ENCODE measurements at regions not wholly inside any gene's neighbourhood (a gene's known extent, or its start where the extent isn't known, plus 50 kb on each side); places are given as distances from the start of the nearest gene placed in this dataset.

DNA sequence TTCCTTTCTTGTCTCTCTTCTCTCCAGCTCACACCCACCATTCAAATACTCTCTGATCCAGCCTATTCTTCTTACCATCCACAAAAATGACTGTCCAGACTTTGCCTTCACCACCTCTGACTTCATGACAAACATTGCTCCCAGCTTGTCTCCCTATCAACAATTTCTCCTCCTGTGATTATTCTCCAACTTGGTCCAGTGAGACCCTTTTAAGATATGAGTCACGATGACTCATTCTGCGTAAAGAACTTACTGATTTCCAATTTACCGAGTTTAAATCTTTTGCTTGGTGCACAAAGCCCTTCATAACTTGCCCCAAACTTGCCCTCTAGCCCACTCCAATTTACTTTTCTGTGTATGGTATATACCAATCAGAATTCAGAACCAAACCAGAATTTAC, 833.2 kb downstream of the MAFB start:
- Histone ChIP-seq H3K4me3 (ENCODE audit: low read depth, low read length) (no peak overlapping the region), H3K27ac (ENCODE audit: low read depth, low read length) (peak overlapping the region; percentile 11; the same call in 1 of the 2 replicates), H2AFZ (ENCODE audit: low read length, unreplicated experiment) (no peak overlapping the region), H3K27me3 (ENCODE audit: insufficient read depth, low read length) (no peaks in the 10 kb centered on the region), H3K36me3 (ENCODE audit: insufficient read depth, low read length) (no peaks in the 10 kb centered on the region), H3K79me2 (ENCODE audit: control insufficient read depth, insufficient read depth, low read length, unreplicated experiment) (no peaks in the 10 kb centered on the region), H3K4me1 (ENCODE audit: control insufficient read depth, insufficient read depth, low read length, unreplicated experiment) (peaks cover 49% of the 10 kb centered on the region)

DNA sequence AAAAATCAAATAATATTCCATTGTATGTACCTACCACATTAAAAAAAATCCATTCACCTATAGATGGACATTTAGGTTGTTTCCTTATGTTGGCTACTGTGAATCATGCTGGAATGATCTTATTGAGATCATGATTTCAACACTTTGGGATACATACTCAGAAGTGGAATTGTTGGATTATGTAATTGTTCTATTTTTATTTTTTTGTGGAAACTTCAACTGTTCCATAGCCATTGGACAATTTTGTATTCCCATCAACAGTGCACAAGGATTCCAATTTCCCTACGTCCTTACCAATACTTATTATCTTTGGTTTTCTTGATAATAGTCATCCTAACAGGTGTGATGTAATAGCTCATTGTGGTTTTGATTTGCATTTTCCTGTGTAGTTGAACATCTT, 834.0 kb downstream of the MAFB start:
- H3K36me3 ChIP-seq (ENCODE audit: insufficient read depth, low read length) = no peaks in the 10 kb centered on the region
- no peak overlapping the region for H3K4me3 ChIP-seq (ENCODE audit: low read depth, low read length)
- H3K27me3 ChIP-seq (ENCODE audit: insufficient read depth, low read length) = no peaks in the 10 kb centered on the region
- no peak overlapping the region for H2AFZ ChIP-seq (ENCODE audit: low read length, unreplicated experiment)
- H3K79me2 ChIP-seq (ENCODE audit: control insufficient read depth, insufficient read depth, low read length, unreplicated experiment) = no peaks in the 10 kb centered on the region
- H3K4me1 ChIP-seq (ENCODE audit: control insufficient read depth, insufficient read depth, low read length, unreplicated experiment) = peaks cover 57% of the 10 kb centered on the region
- H3K27ac ChIP-seq (ENCODE audit: low read depth, low read length) = peak overlapping the region; percentile 11; the same call in 1 of the 2 replicates

DNA sequence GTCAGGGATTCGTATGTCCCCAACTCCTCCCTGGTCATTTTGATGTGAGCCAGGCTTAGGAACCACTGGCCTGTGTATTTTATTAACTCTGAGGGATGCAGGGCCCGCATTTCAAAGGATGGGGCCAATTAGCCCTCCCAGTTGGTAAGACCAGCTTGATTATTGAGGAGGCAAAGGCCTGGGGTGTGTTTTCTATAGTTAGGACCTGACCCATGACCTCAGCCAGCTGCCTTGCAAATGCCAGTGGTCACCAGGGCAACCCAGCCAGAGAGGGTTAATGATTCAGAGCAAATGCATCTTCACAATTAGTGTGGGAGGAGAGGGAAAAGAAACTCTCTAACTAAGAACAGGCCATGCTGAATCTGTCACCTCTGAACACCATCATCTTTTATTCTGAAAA, 835.4 kb downstream of the MAFB start:
- Histone ChIP-seq H3K27me3 (ENCODE audit: insufficient read depth, low read length) (no peaks in the 10 kb centered on the region), H2AFZ (ENCODE audit: low read length, unreplicated experiment) (no peak overlapping the region), H3K4me1 (ENCODE audit: control insufficient read depth, insufficient read depth, low read length, unreplicated experiment) (peaks cover 66% of the 10 kb centered on the region), H3K27ac (ENCODE audit: low read depth, low read length) (peak overlapping the region; percentile 56), H3K36me3 (ENCODE audit: insufficient read depth, low read length) (no peaks in the 10 kb centered on the region), H3K4me3 (ENCODE audit: low read depth, low read length) (no peak overlapping the region), H3K79me2 (ENCODE audit: control insufficient read depth, insufficient read depth, low read length, unreplicated experiment) (no peaks in the 10 kb centered on the region)

DNA sequence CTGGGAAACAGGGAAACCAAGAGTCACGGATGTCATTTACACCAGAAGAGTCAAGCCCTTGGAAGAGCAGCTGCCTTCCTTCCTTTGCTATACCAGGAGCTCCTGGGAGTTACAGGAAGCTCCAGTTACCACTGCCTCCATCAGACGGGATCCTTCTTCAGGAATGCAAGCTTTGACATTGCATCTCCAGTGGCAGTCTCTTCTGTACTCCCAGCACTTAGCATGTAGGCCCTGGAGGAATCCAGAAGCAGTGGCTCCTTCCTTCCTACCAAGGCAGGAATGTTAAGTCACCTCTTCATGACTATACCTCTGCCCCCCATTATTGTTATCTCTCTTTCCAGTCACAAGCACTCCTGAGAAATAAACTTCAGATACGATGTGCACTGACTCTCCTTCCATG, 836.0 kb downstream of the MAFB start:
- H2AFZ ChIP-seq (ENCODE audit: low read length, unreplicated experiment) = no peak overlapping the region
- H3K36me3 ChIP-seq (ENCODE audit: insufficient read depth, low read length) = no peaks in the 10 kb centered on the region
- H3K4me1 ChIP-seq (ENCODE audit: control insufficient read depth, insufficient read depth, low read length, unreplicated experiment) = peaks cover 66% of the 10 kb centered on the region
- H3K79me2 ChIP-seq (ENCODE audit: control insufficient read depth, insufficient read depth, low read length, unreplicated experiment) = no peaks in the 10 kb centered on the region
- H3K27me3 ChIP-seq (ENCODE audit: insufficient read depth, low read length) = no peaks in the 10 kb centered on the region
- H3K27ac ChIP-seq (ENCODE audit: low read depth, low read length) = peak overlapping the region; percentile 56; the same call in 1 of the 2 replicates
- no peak overlapping the region for H3K4me3 ChIP-seq (ENCODE audit: low read depth, low read length)

DNA sequence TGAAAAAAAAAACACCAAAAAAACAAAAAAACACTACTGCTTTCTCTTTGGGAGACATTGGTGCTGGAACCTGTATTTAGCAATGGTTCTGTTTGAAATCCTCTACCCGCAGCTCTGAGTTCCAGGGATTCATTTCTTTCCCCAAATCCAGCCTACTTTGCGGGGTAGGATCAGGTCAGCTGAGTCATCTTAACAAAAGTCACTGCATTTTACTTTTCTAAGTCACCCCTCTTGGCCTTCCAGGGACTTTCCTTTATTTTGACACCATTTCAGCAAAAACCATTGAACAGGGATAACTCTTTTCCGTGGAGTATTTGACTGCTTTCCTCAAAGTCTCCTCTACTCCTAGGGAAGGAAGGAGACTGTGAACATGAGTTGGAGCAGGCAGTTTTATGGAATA, 837.6 kb downstream of the MAFB start:
- Histone ChIP-seq H2AFZ (ENCODE audit: low read length, unreplicated experiment) (no peak overlapping the region), H3K4me3 (ENCODE audit: low read depth, low read length) (no peak overlapping the region; the same call in 1 of the 2 replicates), H3K27ac (ENCODE audit: low read depth, low read length) (peak overlapping the region; percentile 75), H3K79me2 (ENCODE audit: control insufficient read depth, insufficient read depth, low read length, unreplicated experiment) (no peaks in the 10 kb centered on the region), H3K36me3 (ENCODE audit: insufficient read depth, low read length) (no peaks in the 10 kb centered on the region), H3K4me1 (ENCODE audit: control insufficient read depth, insufficient read depth, low read length, unreplicated experiment) (peaks cover 64% of the 10 kb centered on the region), H3K27me3 (ENCODE audit: insufficient read depth, low read length) (no peaks in the 10 kb centered on the region)

DNA sequence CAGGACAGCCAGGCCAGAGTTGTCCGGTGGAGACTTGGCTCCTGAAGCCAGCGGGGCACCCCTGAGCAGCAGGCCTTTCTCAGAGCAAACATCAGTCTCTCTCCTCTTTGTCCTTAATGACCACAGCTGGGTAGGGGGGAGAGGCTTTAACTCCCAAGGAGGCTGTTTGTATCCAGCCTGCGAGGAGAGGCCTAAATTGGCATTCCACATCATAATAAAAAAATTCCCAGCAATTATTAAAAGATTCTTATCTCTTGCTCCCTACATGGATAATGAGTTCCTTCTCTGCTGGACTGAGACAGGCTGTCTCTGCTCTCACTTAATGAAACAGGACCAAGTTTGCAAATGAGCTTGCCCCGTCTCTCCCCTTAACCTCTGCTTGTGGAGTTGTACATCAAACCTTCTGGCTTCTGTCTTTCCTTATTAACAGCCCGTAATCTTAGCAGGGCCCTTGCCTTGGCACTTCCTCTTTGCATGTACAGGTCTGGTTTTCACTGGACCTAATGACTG, 838.2 kb downstream of the MAFB start:
- H3K4me1 ChIP-seq (ENCODE audit: control insufficient read depth, insufficient read depth, low read length, unreplicated experiment) = peaks cover 58% of the 10 kb centered on the region
- H2AFZ ChIP-seq (ENCODE audit: low read length, unreplicated experiment) = no peak overlapping the region
- H3K4me3 ChIP-seq (ENCODE audit: low read depth, low read length) = no peak overlapping the region
- peak overlapping the region; percentile 75 for H3K27ac ChIP-seq (ENCODE audit: low read depth, low read length)
- no peaks in the 10 kb centered on the region for H3K36me3 ChIP-seq (ENCODE audit: insufficient read depth, low read length)
- no peaks in the 10 kb centered on the region for H3K79me2 ChIP-seq (ENCODE audit: control insufficient read depth, insufficient read depth, low read length, unreplicated experiment)
- no peaks in the 10 kb centered on the region for H3K27me3 ChIP-seq (ENCODE audit: insufficient read depth, low read length)

DNA sequence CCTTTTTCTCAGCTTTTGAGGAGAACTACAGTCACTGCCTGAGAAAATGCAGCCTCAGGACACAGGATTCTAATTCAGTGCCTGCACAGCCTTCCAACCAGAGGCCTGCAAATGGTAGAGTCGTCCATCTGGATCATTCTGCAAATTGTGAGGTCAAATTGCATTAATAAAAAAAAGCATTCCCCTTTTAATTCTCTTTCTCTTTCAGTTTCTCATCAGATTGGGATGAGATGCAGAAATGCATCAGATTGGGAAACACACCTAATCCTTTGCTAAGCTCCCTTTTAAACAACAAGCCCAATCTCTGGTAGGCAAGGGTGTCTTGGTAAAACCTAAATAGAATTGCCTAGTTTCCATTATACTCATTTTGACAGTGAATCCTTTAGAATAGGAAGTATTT, 838.8 kb downstream of the MAFB start:
- H3K27ac ChIP-seq (ENCODE audit: low read depth, low read length) = peak overlapping the region; percentile 75; the same call in 1 of the 2 replicates
- no peak overlapping the region for H3K4me3 ChIP-seq (ENCODE audit: low read depth, low read length)
- H3K4me1 ChIP-seq (ENCODE audit: control insufficient read depth, insufficient read depth, low read length, unreplicated experiment) = peaks cover 52% of the 10 kb centered on the region
- H2AFZ ChIP-seq (ENCODE audit: low read length, unreplicated experiment) = no peak overlapping the region
- H3K79me2 ChIP-seq (ENCODE audit: control insufficient read depth, insufficient read depth, low read length, unreplicated experiment) = no peaks in the 10 kb centered on the region
- no peaks in the 10 kb centered on the region for H3K36me3 ChIP-seq (ENCODE audit: insufficient read depth, low read length)
- H3K27me3 ChIP-seq (ENCODE audit: insufficient read depth, low read length) = no peaks in the 10 kb centered on the region

DNA sequence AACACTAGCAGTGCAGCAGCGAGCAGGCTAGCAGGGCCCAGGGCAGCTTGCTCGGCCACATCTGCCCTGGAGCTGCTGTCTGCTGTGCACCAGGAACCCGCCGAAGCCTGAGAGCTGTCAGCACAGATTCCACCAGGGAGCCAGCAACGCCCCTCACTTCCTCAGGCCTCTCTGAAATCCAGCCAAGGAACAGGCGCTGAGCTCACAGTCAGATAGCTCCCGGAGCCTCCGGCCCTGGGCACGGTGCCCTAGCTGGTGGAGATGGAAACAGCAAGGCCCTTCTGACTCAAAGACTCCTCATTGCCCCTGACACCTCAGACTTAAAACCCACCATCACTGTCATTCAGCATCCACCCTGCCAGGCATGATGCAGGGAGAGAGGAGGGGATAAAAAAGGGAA, 839.4 kb downstream of the MAFB start:
- no peaks in the 10 kb centered on the region for H3K79me2 ChIP-seq (ENCODE audit: control insufficient read depth, insufficient read depth, low read length, unreplicated experiment)
- no peak overlapping the region for H2AFZ ChIP-seq (ENCODE audit: low read length, unreplicated experiment)
- H3K36me3 ChIP-seq (ENCODE audit: insufficient read depth, low read length) = no peaks in the 10 kb centered on the region
- H3K4me3 ChIP-seq (ENCODE audit: low read depth, low read length) = no peak overlapping the region
- no peaks in the 10 kb centered on the region for H3K27me3 ChIP-seq (ENCODE audit: insufficient read depth, low read length)
- peak overlapping the region; percentile 75; the same call in 1 of the 2 replicates for H3K27ac ChIP-seq (ENCODE audit: low read depth, low read length)
- H3K4me1 ChIP-seq (ENCODE audit: control insufficient read depth, insufficient read depth, low read length, unreplicated experiment) = peaks cover 49% of the 10 kb centered on the region

DNA sequence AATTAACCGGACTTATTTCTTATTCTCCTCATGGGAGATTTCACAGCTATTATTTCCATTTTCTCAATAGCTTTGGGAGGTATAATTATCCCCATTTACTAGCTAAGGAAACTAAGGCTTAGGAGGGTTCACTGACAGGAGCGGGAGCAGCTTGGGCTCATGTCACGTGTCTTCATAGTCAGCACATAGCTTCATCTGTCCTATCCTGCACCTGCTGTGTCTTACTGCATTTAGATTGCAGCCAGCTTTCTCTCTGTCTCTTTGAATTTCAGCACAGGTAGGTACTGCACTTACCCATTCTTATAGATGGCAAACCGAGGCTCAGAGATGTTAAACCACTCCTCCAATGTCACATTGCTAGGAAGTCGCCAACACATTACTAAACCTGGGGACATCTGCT, 839.9 kb downstream of the MAFB start:
- H3K27me3 ChIP-seq (ENCODE audit: insufficient read depth, low read length) = no peaks in the 10 kb centered on the region
- H2AFZ ChIP-seq (ENCODE audit: low read length, unreplicated experiment) = no peak overlapping the region

DNA sequence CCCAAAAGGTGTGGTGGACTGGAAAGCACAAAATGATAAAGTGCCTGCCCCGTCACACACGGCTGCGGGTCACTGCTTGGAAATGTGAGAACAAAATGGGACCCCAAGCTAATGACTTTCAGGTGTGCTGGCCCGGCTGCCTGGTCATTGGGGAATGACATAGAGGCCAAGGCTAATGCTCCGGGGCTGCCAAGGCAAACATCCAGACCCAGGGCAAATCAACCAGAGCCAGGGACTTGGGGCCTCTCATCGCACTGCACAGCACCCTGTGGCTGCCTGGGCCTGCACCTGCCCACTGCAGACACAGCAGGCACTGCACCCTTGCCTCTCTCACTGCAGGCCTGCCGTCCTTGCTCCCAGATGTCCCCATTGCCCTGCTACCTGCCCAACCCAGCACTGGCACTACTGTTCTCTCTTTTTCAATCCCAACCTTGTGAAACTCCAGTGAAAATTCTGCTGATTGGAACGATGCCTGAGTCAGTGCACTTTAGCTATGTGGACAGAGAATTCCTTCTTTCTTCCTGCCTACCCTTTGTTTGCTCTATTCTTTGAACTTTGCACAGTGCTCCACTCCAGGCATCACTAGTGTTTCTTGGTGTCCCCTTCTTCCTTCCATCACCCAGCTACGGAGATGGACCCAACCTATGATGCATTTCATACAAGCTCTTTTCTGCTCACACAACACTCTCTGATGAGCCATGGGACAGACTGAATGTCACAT, 849.5 kb downstream of the MAFB start:
- Histone ChIP-seq H3K4me1 (ENCODE audit: control insufficient read depth, insufficient read depth, low read length, unreplicated experiment) (no peaks in the 10 kb centered on the region), H3K79me2 (ENCODE audit: control insufficient read depth, insufficient read depth, low read length, unreplicated experiment) (no peaks in the 10 kb centered on the region), H3K36me3 (ENCODE audit: insufficient read depth, low read length) (no peaks in the 10 kb centered on the region), H3K4me3 (ENCODE audit: low read depth, low read length) (no peak overlapping the region), H3K27ac (ENCODE audit: low read depth, low read length) (no peak overlapping the region), H3K27me3 (ENCODE audit: insufficient read depth, low read length) (no peaks in the 10 kb centered on the region), H2AFZ (ENCODE audit: low read length, unreplicated experiment) (no peak overlapping the region)

More for the DNA sequence above, 839.9 kb downstream of the MAFB start:
- Histone ChIP-seq H3K79me2 (ENCODE audit: control insufficient read depth, insufficient read depth, low read length, unreplicated experiment) (no peaks in the 10 kb centered on the region), H3K27ac (ENCODE audit: low read depth, low read length) (no peak overlapping the region), H3K36me3 (ENCODE audit: insufficient read depth, low read length) (no peaks in the 10 kb centered on the region), H3K4me1 (ENCODE audit: control insufficient read depth, insufficient read depth, low read length, unreplicated experiment) (peaks cover 48% of the 10 kb centered on the region), H3K4me3 (ENCODE audit: low read depth, low read length) (no peak overlapping the region)

DNA sequence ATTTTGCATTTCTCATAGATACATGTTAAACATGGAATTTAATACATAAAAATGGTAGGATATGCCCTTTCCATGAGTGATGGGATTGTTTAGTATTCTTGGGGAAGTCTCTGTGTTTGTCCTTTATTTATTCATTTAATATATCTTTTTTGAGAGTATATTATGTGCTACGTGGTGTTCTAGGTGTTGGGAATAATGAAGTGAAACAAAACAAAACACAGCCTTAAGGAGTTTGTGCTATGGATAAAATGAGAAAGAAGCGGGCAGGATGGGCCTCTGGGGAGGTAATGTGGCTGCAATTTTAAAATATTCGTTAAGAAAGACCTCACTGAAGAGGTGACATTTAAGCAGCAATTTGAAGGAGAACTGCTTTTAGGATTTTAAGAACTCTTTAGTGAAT, 851.5 kb downstream of the MAFB start:
- Histone ChIP-seq H3K27ac (ENCODE audit: low read depth, low read length) (no peak overlapping the region), H3K4me1 (ENCODE audit: control insufficient read depth, insufficient read depth, low read length, unreplicated experiment) (no peaks in the 10 kb centered on the region), H3K27me3 (ENCODE audit: insufficient read depth, low read length) (no peaks in the 10 kb centered on the region), H2AFZ (ENCODE audit: low read length, unreplicated experiment) (no peak overlapping the region), H3K79me2 (ENCODE audit: control insufficient read depth, insufficient read depth, low read length, unreplicated experiment) (no peaks in the 10 kb centered on the region), H3K36me3 (ENCODE audit: insufficient read depth, low read length) (no peaks in the 10 kb centered on the region), H3K4me3 (ENCODE audit: low read depth, low read length) (no peak overlapping the region)
